HG03108 (cell line): ENCODE measurements at regions not wholly inside any gene's neighbourhood (a gene's known extent, or its start where the extent isn't known, plus 50 kb on each side); places are given as distances from the start of the nearest gene placed in this dataset.
A peak's percentile ranks its signal among the peaks of the same experiment; 100 is the strongest.

Source experiments
- ATAC-seq: cut with Tn5 transposase; IDR thresholded peaks from one replicate; pipeline ENCODE4 v1.9.1; 2021; ENCODE audit warnings: moderate library complexity; ENCODE audit not compliant: unreplicated experiment

- no peak for ATAC-seq
Measured at GRCh38 chr7:113715981-113716856, 202.6 kb downstream of the PPP1R3A start.

GRCh38 chr7:113715262-113715661 lies 203.5 kb downstream of the PPP1R3A start:
- no peak for ATAC-seq

- peak; percentile 92 for ATAC-seq
Measured at GRCh38 chr7:113710310-113711096, 208.3 kb downstream of the PPP1R3A start.

GRCh38 chr7:113705439-113705838 lies 213.4 kb downstream of the PPP1R3A start:
- no peak for ATAC-seq

GRCh38 chr7:113698556-113699220 lies 220.1 kb downstream of the PPP1R3A start:
- no peak for ATAC-seq

- no peak for ATAC-seq
Measured at GRCh38 chr7:113694149-113694548, 224.7 kb downstream of the PPP1R3A start.

- no peak for ATAC-seq
Measured at GRCh38 chr7:113684165-113684564, 234.6 kb downstream of the PPP1R3A start.

GRCh38 chr7:113677811-113678210 lies 241.0 kb downstream of the PPP1R3A start:
- no peak for ATAC-seq

GRCh38 chr7:113664867-113665266 lies 253.9 kb downstream of the PPP1R3A start:
- ATAC-seq = no peak

- ATAC-seq = no peak
Measured at GRCh38 chr7:113659416-113659815, 259.4 kb downstream of the PPP1R3A start.

- ATAC-seq = peak; percentile 52
Measured at GRCh38 chr7:113657603-113658002, 261.2 kb downstream of the PPP1R3A start.

GRCh38 chr7:113652501-113652900 lies 266.3 kb downstream of the PPP1R3A start:
- ATAC-seq = no peak

- no peak for ATAC-seq
Measured at GRCh38 chr7:113649556-113649955, 269.3 kb downstream of the PPP1R3A start.

GRCh38 chr7:113639221-113639620 lies 279.6 kb downstream of the PPP1R3A start:
- ATAC-seq = no peak

GRCh38 chr7:113636727-113637421 lies 281.9 kb downstream of the PPP1R3A start:
- no peak for ATAC-seq

GRCh38 chr7:113635492-113635891 lies 283.3 kb downstream of the PPP1R3A start:
- no peak for ATAC-seq

- no peak for ATAC-seq
Measured at GRCh38 chr7:113633073-113633472, 285.7 kb downstream of the PPP1R3A start.

- no peak for ATAC-seq
Measured at GRCh38 chr7:113628948-113629847, 289.6 kb downstream of the PPP1R3A start.

- ATAC-seq = no peak
Measured at GRCh38 chr7:113625494-113626102, 293.2 kb downstream of the PPP1R3A start.
